ENCODE measurements at regions not wholly inside any gene's neighbourhood (a gene's known extent, or its start where the extent isn't known, plus 50 kb on each side); places are given as distances from the start of the nearest gene placed in this dataset.
"Not testable (repeated sequence)": the region's sequence is repeated elsewhere in the genome, so short reads cannot be mapped to it uniquely, and the experiment has no call there.

GRCh38 chr9:32130709-32131108 lies 253.7 kb upstream of the ACO1 start:
- not testable (repeated sequence) for H3K9me3 Mint-ChIP-seq; H3K4me3 Mint-ChIP-seq; H3K27ac Mint-ChIP-seq; ATAC-seq; H3K4me1 Mint-ChIP-seq (ENCODE audit: low read depth in 2 of 2); H3K36me3 Mint-ChIP-seq; H3K27me3 Mint-ChIP-seq; DNase-seq (ENCODE audit: low spot score)

DNA sequence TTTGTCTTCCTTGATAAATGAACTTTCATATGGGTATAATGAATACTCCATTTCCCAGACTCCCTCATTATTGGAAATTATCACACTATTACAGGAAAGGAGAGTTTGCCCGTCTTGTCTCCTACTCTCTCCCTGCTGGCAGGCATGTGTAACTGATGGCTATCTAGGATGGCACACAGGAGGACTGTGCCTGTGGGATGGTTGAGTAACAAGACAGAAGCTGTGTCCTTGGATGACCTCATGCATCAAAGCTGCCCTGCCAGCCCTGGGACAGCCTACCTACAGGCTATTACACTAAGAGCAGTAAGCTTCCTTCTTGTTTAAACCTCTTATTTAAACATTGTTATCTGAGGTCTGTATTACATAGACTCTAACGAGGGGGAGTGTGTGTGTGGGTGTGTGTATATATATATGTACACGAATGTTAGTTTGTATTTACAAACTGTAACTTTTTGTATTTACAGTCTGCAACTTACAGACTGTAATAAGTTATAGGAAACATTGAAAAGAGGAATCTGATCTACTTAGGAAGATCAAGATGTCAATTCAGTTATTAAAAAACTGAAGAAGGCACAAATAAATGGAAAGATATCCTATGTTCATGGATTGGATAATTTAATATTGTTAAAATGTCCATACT lies 247.6 kb upstream of the ACO1 start:
- Mint-ChIP-seq H3K27ac (no peak overlapping the region), H3K9me3 (peaks cover 7% of the 10 kb centered on the region), H3K4me1 (ENCODE audit: low read depth in 2 of 2) (no peaks in the 10 kb centered on the region)

GRCh38 chr9:32142074-32142473 lies 242.4 kb upstream of the ACO1 start:
- DNase-seq (ENCODE audit: low spot score) = no peak
- peaks cover 12% of the 10 kb centered on the region for H3K9me3 Mint-ChIP-seq
- no peaks in the 10 kb centered on the region for H3K27me3 Mint-ChIP-seq
- H3K4me3 Mint-ChIP-seq = no peak overlapping the region
- no peak for ATAC-seq
- H3K27ac Mint-ChIP-seq = no peak overlapping the region
- H3K36me3 Mint-ChIP-seq = no peaks in the 10 kb centered on the region
- no peaks in the 10 kb centered on the region for H3K4me1 Mint-ChIP-seq (ENCODE audit: low read depth in 2 of 2)

More for the DNA sequence above, 247.6 kb upstream of the ACO1 start:
- DNase-seq (ENCODE audit: low spot score) (no peak), ATAC-seq (no peak)
- Mint-ChIP-seq H3K4me3 (no peak overlapping the region), H3K36me3 (no peaks in the 10 kb centered on the region), H3K27me3 (no peaks in the 10 kb centered on the region)

- not testable (repeated sequence) for H3K36me3 Mint-ChIP-seq; H3K4me1 Mint-ChIP-seq (ENCODE audit: low read depth in 2 of 2); H3K9me3 Mint-ChIP-seq
These were observed 235.9 kb upstream of the ACO1 start for GRCh38 chr9:32148553-32148952.

GRCh38 chr9:32161209-32161608 lies 223.2 kb upstream of the ACO1 start:
- no peak overlapping the region for H3K27ac Mint-ChIP-seq
- no peak for ATAC-seq

More at GRCh38 chr9:32148553-32148952, 235.9 kb upstream of the ACO1 start:
- not testable (repeated sequence) for H3K4me3 Mint-ChIP-seq; DNase-seq (ENCODE audit: low spot score); H3K27me3 Mint-ChIP-seq; H3K27ac Mint-ChIP-seq; ATAC-seq

GRCh38 chr9:32161720-32162119 lies 222.7 kb upstream of the ACO1 start:
- no peaks in the 10 kb centered on the region for H3K27me3 Mint-ChIP-seq
- H3K36me3 Mint-ChIP-seq = no peaks in the 10 kb centered on the region
- ATAC-seq (no peak), DNase-seq (ENCODE audit: low spot score) (no peak)
- H3K4me1 Mint-ChIP-seq (ENCODE audit: low read depth in 2 of 2) = no peaks in the 10 kb centered on the region
- H3K27ac Mint-ChIP-seq = no peak overlapping the region
- H3K9me3 Mint-ChIP-seq = peaks cover 3% of the 10 kb centered on the region
- no peak overlapping the region for H3K4me3 Mint-ChIP-seq

More at GRCh38 chr9:32161209-32161608, 223.2 kb upstream of the ACO1 start:
- no peaks in the 10 kb centered on the region for H3K36me3 Mint-ChIP-seq
- no peak for DNase-seq (ENCODE audit: low spot score)
- H3K9me3 Mint-ChIP-seq = peaks cover 3% of the 10 kb centered on the region
- H3K4me1 Mint-ChIP-seq (ENCODE audit: low read depth in 2 of 2) = no peaks in the 10 kb centered on the region
- H3K4me3 Mint-ChIP-seq = no peak overlapping the region
- H3K27me3 Mint-ChIP-seq = no peaks in the 10 kb centered on the region

GRCh38 chr9:32166316-32166715 lies 218.1 kb upstream of the ACO1 start:
- H3K9me3 Mint-ChIP-seq; ATAC-seq; H3K4me1 Mint-ChIP-seq (ENCODE audit: low read depth in 2 of 2); H3K36me3 Mint-ChIP-seq; DNase-seq (ENCODE audit: low spot score); H3K27ac Mint-ChIP-seq; H3K4me3 Mint-ChIP-seq; H3K27me3 Mint-ChIP-seq: not testable (repeated sequence)

DNA sequence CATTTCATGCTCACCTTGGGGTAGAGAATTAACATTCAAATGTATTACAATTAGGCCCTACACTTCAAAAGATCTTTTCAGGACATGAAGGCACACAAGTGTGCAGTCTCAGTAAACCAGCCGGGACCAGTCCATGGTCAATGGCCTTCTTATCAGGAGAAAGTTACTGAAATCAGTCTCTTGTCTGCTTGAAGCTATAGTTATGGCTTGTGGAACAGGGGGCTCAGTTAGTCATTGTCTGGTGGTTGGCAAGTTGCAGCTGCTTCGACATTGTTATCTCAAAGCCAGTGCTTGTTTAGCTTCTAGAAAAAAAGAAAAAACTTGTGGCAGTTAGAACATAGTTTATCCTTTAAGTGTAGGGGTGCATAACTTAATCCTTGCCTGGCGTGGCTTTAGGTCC lies 213.1 kb upstream of the ACO1 start:
- Mint-ChIP-seq H3K27me3 (no peaks in the 10 kb centered on the region), H3K4me3 (no peak overlapping the region), H3K9me3 (peaks cover 9% of the 10 kb centered on the region), H3K36me3 (no peaks in the 10 kb centered on the region), H3K27ac (no peak overlapping the region), H3K4me1 (ENCODE audit: low read depth in 2 of 2) (no peaks in the 10 kb centered on the region)
- DNase-seq (ENCODE audit: low spot score) (no peak), ATAC-seq (no peak)

DNA sequence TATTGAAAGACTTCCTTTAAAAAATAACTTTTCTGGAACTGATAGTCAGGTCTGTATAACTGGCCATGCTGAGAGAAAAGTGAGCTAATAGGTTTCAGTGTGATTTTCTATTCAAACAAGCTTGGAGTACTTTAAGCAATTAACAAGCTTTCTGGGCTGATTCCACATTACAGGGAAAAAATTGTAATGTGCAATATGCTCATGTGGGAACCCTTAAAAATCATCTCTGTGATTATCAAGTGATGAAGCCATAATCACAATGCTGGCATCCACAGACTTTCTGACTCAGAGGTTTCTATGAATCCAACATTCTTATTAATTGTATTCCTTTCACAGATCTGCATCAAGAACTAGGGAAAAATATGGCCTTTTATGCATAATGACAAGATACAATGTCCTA lies 212.2 kb upstream of the ACO1 start:
- H3K9me3 Mint-ChIP-seq = peaks cover 9% of the 10 kb centered on the region
- ATAC-seq = no peak
- no peak for DNase-seq (ENCODE audit: low spot score)
- H3K27me3 Mint-ChIP-seq = no peaks in the 10 kb centered on the region
- no peaks in the 10 kb centered on the region for H3K36me3 Mint-ChIP-seq
- no peaks in the 10 kb centered on the region for H3K4me1 Mint-ChIP-seq (ENCODE audit: low read depth in 2 of 2)
- H3K27ac Mint-ChIP-seq = no peak overlapping the region
- H3K4me3 Mint-ChIP-seq = no peak overlapping the region

DNA sequence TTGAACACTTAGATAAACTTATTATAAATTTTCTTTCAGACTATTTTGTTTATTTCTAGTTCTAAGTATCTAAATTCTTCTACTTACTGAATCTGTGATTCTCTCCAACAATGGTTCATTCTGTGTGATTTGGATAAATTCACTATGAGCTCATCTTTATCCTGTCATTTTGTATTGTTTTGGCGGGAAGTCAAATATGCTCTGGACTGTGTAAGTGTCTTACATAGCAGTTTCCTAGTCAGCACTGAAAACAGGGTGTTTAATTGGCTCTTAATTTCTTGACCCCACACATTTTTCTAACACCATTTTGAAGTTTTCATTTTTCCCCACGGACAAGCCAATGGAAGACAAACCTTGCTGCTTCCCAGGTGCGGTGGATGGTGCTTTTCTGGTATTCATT lies 207.0 kb upstream of the ACO1 start:
- Mint-ChIP-seq H3K4me3 (no peak overlapping the region), H3K27me3 (no peaks in the 10 kb centered on the region), H3K36me3 (no peaks in the 10 kb centered on the region), H3K9me3 (peaks cover under 1% of the 10 kb centered on the region), H3K4me1 (ENCODE audit: low read depth in 2 of 2) (no peaks in the 10 kb centered on the region), H3K27ac (no peak overlapping the region)
- DNase-seq (ENCODE audit: low spot score) (no peak), ATAC-seq (no peak)

- H3K36me3 Mint-ChIP-seq = no peaks in the 10 kb centered on the region
- ATAC-seq (no peak), DNase-seq (ENCODE audit: low spot score) (no peak)
- no peaks in the 10 kb centered on the region for H3K4me1 Mint-ChIP-seq (ENCODE audit: low read depth in 2 of 2)
- H3K27ac Mint-ChIP-seq = no peak overlapping the region
- no peak overlapping the region for H3K4me3 Mint-ChIP-seq
- peaks cover 11% of the 10 kb centered on the region for H3K9me3 Mint-ChIP-seq
- H3K27me3 Mint-ChIP-seq = no peaks in the 10 kb centered on the region
These were observed 203.8 kb upstream of the ACO1 start for GRCh38 chr9:32180597-32180996.

DNA sequence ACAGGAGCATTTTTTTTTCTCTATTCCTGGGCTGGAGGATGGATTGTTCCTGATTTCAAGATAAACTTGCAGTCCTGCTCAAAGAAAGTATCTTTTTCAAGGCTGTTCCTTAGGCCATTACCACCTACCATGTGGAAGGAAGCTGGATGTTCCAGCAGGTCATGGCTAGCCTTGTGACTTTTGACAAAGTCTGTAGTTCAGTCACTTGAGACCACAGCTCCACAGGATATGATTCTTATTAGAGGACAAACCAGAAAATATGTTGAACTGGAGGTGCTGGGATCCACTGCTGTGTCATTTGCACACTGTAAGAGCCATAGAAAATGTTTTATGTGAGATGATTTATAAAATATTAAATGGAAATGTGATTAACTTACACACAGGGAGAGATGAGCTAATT lies 184.2 kb upstream of the ACO1 start:
- H3K4me1 Mint-ChIP-seq (ENCODE audit: low read depth in 2 of 2) = no peaks in the 10 kb centered on the region
- no peak for ATAC-seq

GRCh38 chr9:32200896-32201295 lies 183.5 kb upstream of the ACO1 start:
- H3K4me3 Mint-ChIP-seq = no peak overlapping the region
- no peaks in the 10 kb centered on the region for H3K36me3 Mint-ChIP-seq
- peaks cover 15% of the 10 kb centered on the region for H3K9me3 Mint-ChIP-seq
- no peak overlapping the region for H3K27ac Mint-ChIP-seq
- no peaks in the 10 kb centered on the region for H3K27me3 Mint-ChIP-seq
- no peak for DNase-seq (ENCODE audit: low spot score)
- H3K4me1 Mint-ChIP-seq (ENCODE audit: low read depth in 2 of 2) = no peaks in the 10 kb centered on the region
- ATAC-seq = no peak

More for the DNA sequence above, 184.2 kb upstream of the ACO1 start:
- Mint-ChIP-seq H3K9me3 (peaks cover 18% of the 10 kb centered on the region), H3K27me3 (no peaks in the 10 kb centered on the region), H3K27ac (no peak overlapping the region), H3K4me3 (no peak overlapping the region), H3K36me3 (no peaks in the 10 kb centered on the region)
- DNase-seq (ENCODE audit: low spot score) = no peak

- DNase-seq (ENCODE audit: low spot score); H3K9me3 Mint-ChIP-seq; H3K27ac Mint-ChIP-seq; H3K4me3 Mint-ChIP-seq; H3K4me1 Mint-ChIP-seq (ENCODE audit: low read depth in 2 of 2); H3K36me3 Mint-ChIP-seq; ATAC-seq; H3K27me3 Mint-ChIP-seq: not testable (repeated sequence)
These were observed 175.3 kb upstream of the ACO1 start for GRCh38 chr9:32209164-32209563.

DNA sequence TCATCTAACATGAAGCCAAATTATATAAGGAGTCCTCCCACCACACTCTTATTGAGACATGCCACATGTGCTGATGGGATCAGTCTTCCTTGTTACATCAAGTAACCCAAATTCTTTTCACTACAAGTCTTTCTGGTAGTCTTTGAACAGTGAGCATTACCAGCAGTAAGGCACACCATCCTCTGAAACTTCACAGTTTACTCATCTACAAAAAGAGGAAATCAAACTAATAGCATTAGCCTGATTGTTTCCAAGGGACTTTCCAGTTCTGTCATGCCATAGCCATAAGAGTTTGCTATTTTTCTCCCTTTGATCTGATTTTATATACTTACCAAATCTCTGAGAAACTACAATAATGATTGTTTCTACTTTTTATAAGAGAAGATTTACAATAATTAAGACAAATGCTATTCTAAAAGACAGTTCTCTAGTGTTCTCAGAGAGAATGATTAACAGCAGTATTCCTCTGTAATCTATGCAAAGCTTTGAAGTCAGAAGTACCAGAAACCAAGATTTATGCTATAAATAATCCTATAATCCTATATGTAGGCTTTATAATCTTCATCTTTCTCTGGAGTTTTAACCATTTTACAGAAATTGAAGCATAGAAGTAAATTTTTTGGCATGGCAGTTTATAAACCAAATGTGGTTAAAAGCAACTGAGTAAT lies 166.2 kb upstream of the ACO1 start:
- Mint-ChIP-seq H3K36me3 (no peaks in the 10 kb centered on the region), H3K27ac (no peak overlapping the region)

More for the DNA sequence above, 166.2 kb upstream of the ACO1 start:
- DNase-seq (ENCODE audit: low spot score) = no peak
- no peaks in the 10 kb centered on the region for H3K27me3 Mint-ChIP-seq
- peaks cover 8% of the 10 kb centered on the region for H3K9me3 Mint-ChIP-seq
- H3K4me3 Mint-ChIP-seq = no peak overlapping the region
- ATAC-seq = no peak
- no peaks in the 10 kb centered on the region for H3K4me1 Mint-ChIP-seq (ENCODE audit: low read depth in 2 of 2)

Measured in natural killer cell treated with Interleukin-12 subunit alpha and Interleukin-12 subunit beta and Interleukin-15 and Interleukin-18, amount 100 ng/mL, for 72 hours (primary cell).